Vagina (tissue), 2 donors: ENCODE measurements at regions not wholly inside any gene's neighbourhood (a gene's known extent, or its start where the extent isn't known, plus 50 kb on each side); places are given as distances from the start of the nearest gene placed in this dataset.

Experiments used
- DNase-seq, 2 donors: peaks; one replicate each; pipeline ENCODE4 v3.0.0-alpha.2; 2017; ENCODE audit errors: extremely low spot score in 2 of 2
- H3K27ac ChIP-seq: fragments of 200-600 bp; sonication (generic); one replicate; pipeline ENCODE4 v1.5.1; 2019
- H3K27me3 ChIP-seq: fragments of 200-600 bp; sonication (generic); one replicate; pipeline ENCODE4 v1.5.1; 2019
- H3K36me3 ChIP-seq, 2 donors: fragments of 200-600 bp; sonication (generic); one replicate each; pipeline ENCODE4 v1.5.1; 2017 to 2019
- H3K4me1 ChIP-seq: fragments of 200-600 bp; sonication (generic); one replicate; pipeline ENCODE4 v1.5.1; 2019
- H3K4me3 ChIP-seq, 2 donors: fragments of 200-600 bp; sonication (generic); 1 replicate in 1 of 2; 2 replicates in 1 of 2; pipeline ENCODE4 v1.5.1; 2016 to 2019
- H3K9me3 ChIP-seq: fragments of 200-600 bp; sonication (generic); one replicate; pipeline ENCODE4 v1.5.1; 2019
- POLR2A ChIP-seq, 2 donors: fragments of 450-650 bp; IDR thresholded peaks; one replicate each; pipeline ENCODE4 v1.6.1; 2017; ENCODE audit warnings: antibody characterized with exemption in 2 of 2, mild to moderate bottlenecking in 2 of 2, moderate library complexity in 2 of 2
- POLR2AphosphoS5 ChIP-seq, 2 donors: sonication (generic); formaldehyde crosslinking; IDR thresholded peaks; one replicate each; pipeline ENCODE4 v1.9.0; 2017; ENCODE audit warnings: antibody characterized with exemption in 2 of 2, mild to moderate bottlenecking in 2 of 2, low read depth in 1 of 2; ENCODE audit not compliant: insufficient read depth in 1 of 2
- intact Hi-C: fragments of 100-400 bp; cut with DNase I; formaldehyde crosslinking; loops from one replicate; pipeline ENCODE4 v1.15.1; 2023
- TF ChIP-seq, protein P1 (sequence below), 3 experiments: fragments of 450-650 bp in 2 of 3; fragments of 200-600 bp in 1 of 3; sonication (generic) in 1 of 3; IDR thresholded peaks; one replicate each; pipeline ENCODE4 v1.5.1; 2017 to 2019; ENCODE audit warnings: antibody characterized with exemption in 3 of 3, mild to moderate bottlenecking in 2 of 3, moderate library complexity in 2 of 3

DNA sequence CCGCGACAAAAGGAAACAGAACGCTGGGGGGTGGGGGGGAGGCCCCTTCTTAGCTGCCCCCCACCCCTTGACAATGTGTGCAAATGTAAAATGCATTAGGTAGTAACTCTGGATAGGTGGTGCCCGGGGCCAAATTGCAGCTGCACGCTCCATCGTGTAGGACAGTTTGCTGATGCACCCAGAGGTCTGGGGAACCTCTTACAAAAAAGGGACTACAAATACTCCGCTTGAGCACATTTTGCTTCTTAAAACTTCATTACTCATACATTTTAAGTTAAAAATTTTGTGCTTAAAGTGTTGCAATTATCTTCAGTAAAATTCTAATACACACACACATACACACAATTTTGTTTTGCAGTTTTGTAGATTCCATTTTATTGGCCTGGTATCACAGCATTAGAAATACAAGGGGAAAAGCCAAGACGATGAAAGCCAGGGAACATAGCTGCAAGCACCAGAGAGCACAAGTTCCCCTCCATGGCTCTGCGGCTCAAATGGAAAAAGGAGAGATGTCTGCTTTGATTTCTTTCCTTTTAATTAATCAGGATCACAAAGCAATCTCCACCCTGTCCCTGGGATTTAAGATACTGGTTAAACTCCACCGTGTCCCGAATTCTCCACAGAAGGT is 582.1 kb downstream of the ZEB2 start:
- no peak for TF ChIP-seq POLR2AphosphoS5 (IDR thresholded peaks at IDR 0.05; ENCODE audit: insufficient read depth in 1 of 2, low read depth in 1 of 2)
- TF ChIP-seq, protein P1, sequence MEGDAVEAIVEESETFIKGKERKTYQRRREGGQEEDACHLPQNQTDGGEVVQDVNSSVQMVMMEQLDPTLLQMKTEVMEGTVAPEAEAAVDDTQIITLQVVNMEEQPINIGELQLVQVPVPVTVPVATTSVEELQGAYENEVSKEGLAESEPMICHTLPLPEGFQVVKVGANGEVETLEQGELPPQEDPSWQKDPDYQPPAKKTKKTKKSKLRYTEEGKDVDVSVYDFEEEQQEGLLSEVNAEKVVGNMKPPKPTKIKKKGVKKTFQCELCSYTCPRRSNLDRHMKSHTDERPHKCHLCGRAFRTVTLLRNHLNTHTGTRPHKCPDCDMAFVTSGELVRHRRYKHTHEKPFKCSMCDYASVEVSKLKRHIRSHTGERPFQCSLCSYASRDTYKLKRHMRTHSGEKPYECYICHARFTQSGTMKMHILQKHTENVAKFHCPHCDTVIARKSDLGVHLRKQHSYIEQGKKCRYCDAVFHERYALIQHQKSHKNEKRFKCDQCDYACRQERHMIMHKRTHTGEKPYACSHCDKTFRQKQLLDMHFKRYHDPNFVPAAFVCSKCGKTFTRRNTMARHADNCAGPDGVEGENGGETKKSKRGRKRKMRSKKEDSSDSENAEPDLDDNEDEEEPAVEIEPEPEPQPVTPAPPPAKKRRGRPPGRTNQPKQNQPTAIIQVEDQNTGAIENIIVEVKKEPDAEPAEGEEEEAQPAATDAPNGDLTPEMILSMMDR (IDR thresholded peaks at IDR 0.05) = no peak
- no peaks in the 10 kb centered on the region for H3K36me3 ChIP-seq
- peaks cover 19% of the 10 kb centered on the region for H3K4me1 ChIP-seq
- H3K4me3 ChIP-seq = peak overlapping the region; percentile 51 to 66
- no peak for DNase-seq
- no peaks in the 10 kb centered on the region for H3K9me3 ChIP-seq
- intact Hi-C loops = loop anchor here (5.0 kb wide), 2 partner anchors 501 to 579 kb away; no protein-coding TSS in a partner anchor
- no peaks in the 10 kb centered on the region for H3K27me3 ChIP-seq
- H3K27ac ChIP-seq = peak overlapping the region; percentile 90

GRCh38 chr2:143936848-143937722 is 582.8 kb downstream of the ZEB2 start:
- intact Hi-C loops = loop anchor here (5.0 kb wide), 2 partner anchors 500 to 580 kb away; no protein-coding TSS in a partner anchor
- H3K27me3 ChIP-seq = no peaks in the 10 kb centered on the region
- no peaks in the 10 kb centered on the region for H3K9me3 ChIP-seq
- TF ChIP-seq, protein P1 (IDR thresholded peaks at IDR 0.05) = no peak
- TF ChIP-seq POLR2AphosphoS5 (IDR thresholded peaks at IDR 0.05; ENCODE audit: insufficient read depth in 1 of 2, low read depth in 1 of 2) (peak in 1 of 2 donors; percentile 6), POLR2A (IDR thresholded peaks at IDR 0.05) (no peak)
- peak overlapping the region; percentile 90 for H3K27ac ChIP-seq
- peak overlapping the region; percentile 51 to 66 for H3K4me3 ChIP-seq
- no peaks in the 10 kb centered on the region for H3K36me3 ChIP-seq
- no peak for DNase-seq
- H3K4me1 ChIP-seq = peaks cover 19% of the 10 kb centered on the region

DNA sequence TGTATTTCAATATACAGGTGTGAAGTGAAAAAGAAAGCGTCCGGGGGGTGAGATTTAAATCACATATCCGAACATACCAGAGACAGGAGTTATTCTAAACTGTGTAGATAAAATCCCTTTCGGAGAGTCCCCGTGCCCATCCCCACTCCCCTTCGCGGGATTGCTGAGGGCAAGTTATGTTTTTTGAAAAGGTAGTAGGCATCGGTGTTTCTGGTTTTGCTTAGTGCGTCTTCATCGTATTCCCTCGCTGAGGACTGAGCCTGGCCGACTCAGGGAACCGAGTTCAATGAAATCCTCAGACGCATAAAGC is 583.4 kb downstream of the ZEB2 start:
- H3K27me3 ChIP-seq = no peaks in the 10 kb centered on the region
- H3K36me3 ChIP-seq = no peaks in the 10 kb centered on the region
- TF ChIP-seq, protein P1 (IDR thresholded peaks at IDR 0.05) = no peak
- TF ChIP-seq POLR2AphosphoS5 (IDR thresholded peaks at IDR 0.05; ENCODE audit: insufficient read depth in 1 of 2, low read depth in 1 of 2) (no peak), POLR2A (IDR thresholded peaks at IDR 0.05) (no peak)
- DNase-seq = no peak
- H3K9me3 ChIP-seq = no peaks in the 10 kb centered on the region
- peak overlapping the region; percentile 90 for H3K27ac ChIP-seq
- H3K4me3 ChIP-seq = peak overlapping the region; percentile 51 to 66
- H3K4me1 ChIP-seq = peaks cover 19% of the 10 kb centered on the region
- intact Hi-C loops = loop anchor here (5.0 kb wide), 2 partner anchors 499 to 581 kb away; no protein-coding TSS in a partner anchor

- no peak for DNase-seq
- peaks cover 16% of the 10 kb centered on the region for H3K4me1 ChIP-seq
- intact Hi-C loops = loop anchor here (5.0 kb wide), 2 partner anchors 498 to 582 kb away; no protein-coding TSS in a partner anchor
- no peaks in the 10 kb centered on the region for H3K27me3 ChIP-seq
- peak overlapping the region; percentile 90 for H3K27ac ChIP-seq
- peak overlapping the region in 1 of 2 donors; percentile 19 for H3K4me3 ChIP-seq
- H3K9me3 ChIP-seq = no peaks in the 10 kb centered on the region
- no peak for TF ChIP-seq POLR2A (IDR thresholded peaks at IDR 0.05)
- TF ChIP-seq POLR2AphosphoS5 (IDR thresholded peaks at IDR 0.05; ENCODE audit: insufficient read depth in 1 of 2, low read depth in 1 of 2) = no peak
- TF ChIP-seq, protein P1 (IDR thresholded peaks at IDR 0.05) = no peak
- H3K36me3 ChIP-seq = no peaks in the 10 kb centered on the region
Observed at GRCh38 chr2:143935482-143935752, 584.5 kb downstream of the ZEB2 start.
